ENCODE measurements at regions not wholly inside any gene's neighbourhood (a gene's known extent, or its start where the extent isn't known, plus 50 kb on each side); places are given as distances from the start of the nearest gene placed in this dataset.

GRCh38 chr7:16001477-16001876, 315.0 kb upstream of the MEOX2 start:
- Histone ChIP-seq H3K9ac (no peak overlapping the region), H3K4me3 (no peak overlapping the region), H3K27ac (no peak overlapping the region), H3K4me2 (no peak overlapping the region), H3K36me3 (no peaks in the 10 kb centered on the region), H3K9me3 (no peaks in the 10 kb centered on the region), H3K4me1 (no peaks in the 10 kb centered on the region), H3K27me3 (no peaks in the 10 kb centered on the region), H4K20me1 (no peaks in the 10 kb centered on the region)
- no peak for TF ChIP-seq Cebpa-rat (IDR thresholded peaks at IDR 0.05)

DNA sequence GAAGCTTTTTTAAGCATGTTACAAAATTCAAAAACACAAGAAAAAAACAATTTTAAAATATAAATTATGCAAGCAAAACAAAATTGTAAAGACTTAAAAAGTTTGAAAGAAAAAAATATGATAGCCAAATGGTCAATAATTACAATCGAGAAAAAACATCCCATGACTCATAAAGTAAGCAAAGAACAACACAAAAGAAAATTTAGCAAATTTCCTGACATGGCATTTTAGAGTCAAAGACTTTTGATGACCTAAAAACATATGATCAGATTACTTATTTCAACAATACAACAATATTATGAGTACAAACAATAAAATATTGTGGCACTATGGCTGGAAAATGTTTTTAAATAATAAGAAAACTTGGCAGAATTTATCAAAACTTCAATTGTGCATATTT, 312.1 kb upstream of the MEOX2 start:
- H3K4me1 ChIP-seq: no peaks in the 10 kb centered on the region
- no peak overlapping the region for H3K9ac ChIP-seq
- H3K4me2 ChIP-seq: no peak overlapping the region
- no peak overlapping the region for H3K4me3 ChIP-seq
- no peak overlapping the region for H3K27ac ChIP-seq
- no peaks in the 10 kb centered on the region for H3K27me3 ChIP-seq
- H3K9me3 ChIP-seq: no peaks in the 10 kb centered on the region
- no peak for TF ChIP-seq Cebpa-rat (IDR thresholded peaks at IDR 0.05)
- H4K20me1 ChIP-seq: no peaks in the 10 kb centered on the region
- H3K36me3 ChIP-seq: no peaks in the 10 kb centered on the region

DNA sequence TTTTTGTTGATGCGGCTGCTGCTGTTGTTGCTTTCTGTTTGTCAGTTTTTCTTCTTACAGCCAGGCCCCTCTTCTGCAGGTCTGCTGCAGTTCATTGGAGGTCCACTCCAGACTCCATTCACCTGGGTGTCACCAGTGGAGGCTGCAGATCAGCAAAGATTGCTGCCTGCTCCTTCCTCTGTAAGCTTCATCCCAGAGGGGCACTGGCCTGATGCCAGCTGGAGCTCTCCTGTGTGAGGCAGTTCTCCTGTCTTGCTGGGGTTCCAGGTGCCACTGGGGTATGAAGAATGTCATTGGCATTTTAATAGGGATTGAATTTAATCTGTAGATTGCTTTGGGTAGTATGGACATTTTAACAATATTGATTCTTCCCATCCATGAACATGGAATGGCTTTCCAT, 308.5 kb upstream of the MEOX2 start:
- TF ChIP-seq Cebpa-rat (IDR thresholded peaks at IDR 0.05): no peak
- Histone ChIP-seq H3K27me3 (no peaks in the 10 kb centered on the region), H3K4me3 (no peak overlapping the region), H3K4me1 (no peaks in the 10 kb centered on the region), H3K36me3 (no peaks in the 10 kb centered on the region), H3K27ac (no peak overlapping the region), H3K9ac (no peak overlapping the region), H3K4me2 (no peak overlapping the region), H3K9me3 (no peaks in the 10 kb centered on the region), H4K20me1 (no peaks in the 10 kb centered on the region)

- H3K27me3 ChIP-seq: no peaks in the 10 kb centered on the region
- no peaks in the 10 kb centered on the region for H3K9me3 ChIP-seq
- H4K20me1 ChIP-seq: no peaks in the 10 kb centered on the region
- no peaks in the 10 kb centered on the region for H3K36me3 ChIP-seq
- no peak overlapping the region for H3K27ac ChIP-seq
- H3K4me3 ChIP-seq: no peak overlapping the region
- no peaks in the 10 kb centered on the region for H3K4me1 ChIP-seq
- no peak overlapping the region for H3K4me2 ChIP-seq
- H3K9ac ChIP-seq: no peak overlapping the region
- TF ChIP-seq Cebpa-rat (IDR thresholded peaks at IDR 0.05): no peak
These were observed 302.7 kb upstream of the MEOX2 start for GRCh38 chr7:15989194-15989593.

DNA sequence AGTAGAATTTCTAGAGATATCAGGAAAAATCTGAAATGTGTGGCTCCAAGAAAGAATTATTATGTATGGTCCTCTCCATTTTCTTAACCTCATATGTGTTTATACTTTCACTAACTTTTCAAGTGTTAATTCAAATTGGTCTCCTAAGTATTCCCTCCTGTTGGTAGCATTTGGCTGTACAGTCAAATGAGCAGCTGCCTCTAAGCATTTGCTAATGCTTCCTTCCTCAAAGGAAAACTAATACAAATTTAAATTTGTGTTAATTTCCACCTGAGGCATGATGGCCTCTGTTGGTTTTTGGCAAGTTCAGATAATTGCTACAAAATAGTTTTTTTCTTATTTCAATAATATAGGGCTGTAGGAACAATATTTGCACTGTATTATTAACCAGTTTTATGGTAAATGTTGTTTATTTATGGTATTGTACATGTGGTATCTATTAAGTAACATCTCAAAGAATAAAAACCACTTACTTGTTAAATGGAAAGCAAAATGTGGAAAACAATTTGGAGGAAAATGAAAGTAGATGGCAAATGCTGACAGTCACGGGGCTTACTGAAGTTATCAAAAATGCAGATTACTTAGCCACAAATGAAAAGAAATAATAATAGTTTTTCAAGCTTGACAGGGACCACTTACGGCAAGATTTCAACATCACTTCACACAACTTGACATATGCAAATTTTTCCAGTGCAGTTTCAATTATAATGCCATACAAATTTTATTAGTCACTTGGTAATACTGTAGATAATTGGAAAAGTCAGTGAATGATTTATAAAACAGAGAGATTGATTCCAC, 299.3 kb upstream of the MEOX2 start:
- H3K27ac ChIP-seq: no peak overlapping the region
- TF ChIP-seq Cebpa-rat (IDR thresholded peaks at IDR 0.05): no peak
- H3K4me1 ChIP-seq: no peaks in the 10 kb centered on the region
- no peak overlapping the region for H3K9ac ChIP-seq
- H3K4me3 ChIP-seq: no peak overlapping the region
- H3K36me3 ChIP-seq: no peaks in the 10 kb centered on the region
- H4K20me1 ChIP-seq: no peaks in the 10 kb centered on the region
- H3K27me3 ChIP-seq: no peaks in the 10 kb centered on the region
- H3K4me2 ChIP-seq: no peak overlapping the region
- H3K9me3 ChIP-seq: no peaks in the 10 kb centered on the region

DNA sequence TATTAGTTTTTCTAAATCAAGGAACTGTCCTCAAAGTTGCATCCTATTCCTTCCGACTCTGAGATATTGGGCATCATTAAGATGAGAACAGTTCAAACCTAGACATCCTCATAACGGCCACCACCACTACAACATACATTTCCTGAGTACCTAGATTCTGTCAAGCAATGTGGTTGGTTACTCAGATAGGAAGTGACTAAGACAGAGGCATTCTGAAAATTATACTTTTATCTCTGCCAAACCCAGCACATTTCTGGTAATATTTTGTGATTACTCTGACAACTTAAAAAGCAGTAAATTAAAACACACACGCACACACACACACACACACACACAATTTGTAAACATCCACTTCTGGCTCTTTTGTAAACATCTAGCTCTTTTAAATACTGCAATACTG, 291.2 kb upstream of the MEOX2 start:
- H3K27me3 ChIP-seq: no peaks in the 10 kb centered on the region
- no peaks in the 10 kb centered on the region for H4K20me1 ChIP-seq
- H3K9ac ChIP-seq: no peak overlapping the region
- H3K36me3 ChIP-seq: no peaks in the 10 kb centered on the region
- H3K4me2 ChIP-seq: no peak overlapping the region
- no peaks in the 10 kb centered on the region for H3K9me3 ChIP-seq
- no peaks in the 10 kb centered on the region for H3K4me1 ChIP-seq
- H3K27ac ChIP-seq: no peak overlapping the region
- H3K4me3 ChIP-seq: no peak overlapping the region
- no peak for TF ChIP-seq Cebpa-rat (IDR thresholded peaks at IDR 0.05)

GRCh38 chr7:15972862-15973275, 286.4 kb upstream of the MEOX2 start:
- Histone ChIP-seq H3K4me2 (no peak overlapping the region), H4K20me1 (no peaks in the 10 kb centered on the region), H3K9me3 (no peaks in the 10 kb centered on the region), H3K4me1 (no peaks in the 10 kb centered on the region), H3K27ac (no peak overlapping the region), H3K4me3 (no peak overlapping the region), H3K36me3 (no peaks in the 10 kb centered on the region), H3K9ac (no peak overlapping the region), H3K27me3 (no peaks in the 10 kb centered on the region)
- no peak for TF ChIP-seq Cebpa-rat (IDR thresholded peaks at IDR 0.05)

DNA sequence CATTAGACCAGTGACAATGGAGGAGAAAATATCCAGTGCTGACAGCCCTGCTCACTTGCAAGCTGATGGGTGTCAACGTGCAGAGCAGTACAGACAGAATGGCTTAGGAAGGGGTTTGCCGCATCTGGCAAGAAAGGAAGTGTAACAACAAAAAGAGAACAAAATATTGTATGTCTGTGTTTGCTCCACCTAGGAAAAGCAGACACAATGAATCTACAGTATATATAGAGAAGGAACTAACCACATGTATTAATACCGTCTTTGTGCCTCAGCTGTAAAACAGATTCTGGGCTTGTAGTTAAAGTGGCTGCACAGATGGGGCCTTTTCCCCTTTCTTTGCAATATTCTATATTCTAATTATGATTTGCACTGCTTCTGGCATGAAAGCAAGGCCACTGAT, 281.1 kb upstream of the MEOX2 start:
- Histone ChIP-seq H4K20me1 (no peaks in the 10 kb centered on the region), H3K9me3 (no peaks in the 10 kb centered on the region), H3K4me2 (no peak overlapping the region), H3K4me3 (no peak overlapping the region), H3K27ac (no peak overlapping the region), H3K4me1 (no peaks in the 10 kb centered on the region), H3K9ac (no peak overlapping the region), H3K36me3 (no peaks in the 10 kb centered on the region), H3K27me3 (no peaks in the 10 kb centered on the region)
- TF ChIP-seq Cebpa-rat (IDR thresholded peaks at IDR 0.05): no peak

GRCh38 chr7:15967121-15967520, 280.6 kb upstream of the MEOX2 start:
- Histone ChIP-seq H3K9me3 (no peaks in the 10 kb centered on the region), H3K4me3 (no peak overlapping the region), H3K36me3 (no peaks in the 10 kb centered on the region), H3K4me1 (no peaks in the 10 kb centered on the region), H3K9ac (no peak overlapping the region), H3K4me2 (no peak overlapping the region), H3K27me3 (no peaks in the 10 kb centered on the region), H4K20me1 (no peaks in the 10 kb centered on the region), H3K27ac (no peak overlapping the region)
- no peak for TF ChIP-seq Cebpa-rat (IDR thresholded peaks at IDR 0.05)

GRCh38 chr7:15963206-15963605, 276.7 kb upstream of the MEOX2 start:
- H3K36me3 ChIP-seq: no peaks in the 10 kb centered on the region
- no peaks in the 10 kb centered on the region for H3K27me3 ChIP-seq
- H3K4me3 ChIP-seq: no peak overlapping the region
- H3K9ac ChIP-seq: no peak overlapping the region
- H4K20me1 ChIP-seq: no peaks in the 10 kb centered on the region
- no peaks in the 10 kb centered on the region for H3K9me3 ChIP-seq
- no peaks in the 10 kb centered on the region for H3K4me1 ChIP-seq
- H3K27ac ChIP-seq: no peak overlapping the region
- TF ChIP-seq Cebpa-rat (IDR thresholded peaks at IDR 0.05): no peak
- H3K4me2 ChIP-seq: no peak overlapping the region
